ENCODE measurements at regions not wholly inside any gene's neighbourhood (a gene's known extent, or its start where the extent isn't known, plus 50 kb on each side); places are given as distances from the start of the nearest gene placed in this dataset.

DNA sequence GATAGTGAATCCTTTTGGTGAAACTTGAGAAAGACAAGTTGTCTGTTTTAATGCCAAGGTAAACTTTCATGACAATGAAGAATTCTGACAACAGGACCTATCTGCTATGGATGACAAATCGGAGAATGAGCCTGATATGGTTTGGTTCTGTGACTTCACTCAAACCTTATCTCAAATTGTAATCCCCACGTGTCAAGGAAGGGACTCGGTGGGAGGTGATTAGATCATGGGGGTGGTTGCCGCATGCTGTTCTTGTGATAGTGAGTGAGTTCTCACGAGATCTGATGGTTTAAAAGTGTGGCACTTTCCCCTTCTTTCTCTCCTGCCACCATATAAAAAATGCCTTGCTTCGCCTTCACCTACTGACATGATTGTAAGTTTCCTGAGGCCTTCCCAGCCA is 1964.1 kb upstream of the CDH9 start:
- TF ChIP-seq POLR2A (IDR thresholded peaks at IDR 0.05; ENCODE audit: low read depth) (no peak), EP300 (IDR thresholded peaks at IDR 0.05) (no peak), POLR2AphosphoS5 (IDR thresholded peaks at IDR 0.05) (no peak)
- TF ChIP-seq, protein P1, sequence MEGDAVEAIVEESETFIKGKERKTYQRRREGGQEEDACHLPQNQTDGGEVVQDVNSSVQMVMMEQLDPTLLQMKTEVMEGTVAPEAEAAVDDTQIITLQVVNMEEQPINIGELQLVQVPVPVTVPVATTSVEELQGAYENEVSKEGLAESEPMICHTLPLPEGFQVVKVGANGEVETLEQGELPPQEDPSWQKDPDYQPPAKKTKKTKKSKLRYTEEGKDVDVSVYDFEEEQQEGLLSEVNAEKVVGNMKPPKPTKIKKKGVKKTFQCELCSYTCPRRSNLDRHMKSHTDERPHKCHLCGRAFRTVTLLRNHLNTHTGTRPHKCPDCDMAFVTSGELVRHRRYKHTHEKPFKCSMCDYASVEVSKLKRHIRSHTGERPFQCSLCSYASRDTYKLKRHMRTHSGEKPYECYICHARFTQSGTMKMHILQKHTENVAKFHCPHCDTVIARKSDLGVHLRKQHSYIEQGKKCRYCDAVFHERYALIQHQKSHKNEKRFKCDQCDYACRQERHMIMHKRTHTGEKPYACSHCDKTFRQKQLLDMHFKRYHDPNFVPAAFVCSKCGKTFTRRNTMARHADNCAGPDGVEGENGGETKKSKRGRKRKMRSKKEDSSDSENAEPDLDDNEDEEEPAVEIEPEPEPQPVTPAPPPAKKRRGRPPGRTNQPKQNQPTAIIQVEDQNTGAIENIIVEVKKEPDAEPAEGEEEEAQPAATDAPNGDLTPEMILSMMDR (IDR thresholded peaks at IDR 0.05): no peak
